Astrocyte (in vitro differentiated cells and primary cell): ENCODE measurements at regions not wholly inside any gene's neighbourhood (a gene's known extent, or its start where the extent isn't known, plus 50 kb on each side); places are given as distances from the start of the nearest gene placed in this dataset.

ENCODE experiments used
- EZH2 ChIP-seq: IDR thresholded peaks from 2 replicates; pipeline ENCODE4 v1.6.1; 2012; ENCODE audit warnings: mild to moderate bottlenecking, low read length, inconsistent platforms; ENCODE audit not compliant: insufficient read depth
- TF ChIP-seq, protein P1 (sequence below): IDR thresholded peaks from 2 replicates; pipeline ENCODE4 v1.5.1; 2011; ENCODE audit warnings: low read depth, mild to moderate bottlenecking, inconsistent platforms, low read length, moderate library complexity; ENCODE audit not compliant: insufficient read depth

DNA sequence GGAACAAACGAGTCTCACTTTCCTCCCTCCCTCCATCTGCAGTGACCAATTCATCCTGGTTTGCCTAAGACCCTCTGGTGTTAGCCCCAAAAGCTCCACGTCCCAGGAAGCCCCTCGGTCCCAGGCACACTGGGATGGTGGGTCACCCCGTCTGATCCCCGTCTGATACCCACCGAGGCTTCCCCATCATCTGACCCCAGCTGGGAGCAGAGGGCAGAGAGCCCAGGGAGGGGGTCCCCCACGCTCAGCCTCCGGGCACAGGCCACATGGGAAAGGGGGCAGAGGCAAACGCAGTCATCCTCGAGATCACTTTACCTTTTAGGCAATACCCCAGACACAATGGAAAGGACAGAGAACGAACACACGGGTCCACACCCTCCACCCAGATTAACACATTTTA lies 291.6 kb upstream of the PPP2R2D start:
- no peak for TF ChIP-seq EZH2
- TF ChIP-seq, protein P1, sequence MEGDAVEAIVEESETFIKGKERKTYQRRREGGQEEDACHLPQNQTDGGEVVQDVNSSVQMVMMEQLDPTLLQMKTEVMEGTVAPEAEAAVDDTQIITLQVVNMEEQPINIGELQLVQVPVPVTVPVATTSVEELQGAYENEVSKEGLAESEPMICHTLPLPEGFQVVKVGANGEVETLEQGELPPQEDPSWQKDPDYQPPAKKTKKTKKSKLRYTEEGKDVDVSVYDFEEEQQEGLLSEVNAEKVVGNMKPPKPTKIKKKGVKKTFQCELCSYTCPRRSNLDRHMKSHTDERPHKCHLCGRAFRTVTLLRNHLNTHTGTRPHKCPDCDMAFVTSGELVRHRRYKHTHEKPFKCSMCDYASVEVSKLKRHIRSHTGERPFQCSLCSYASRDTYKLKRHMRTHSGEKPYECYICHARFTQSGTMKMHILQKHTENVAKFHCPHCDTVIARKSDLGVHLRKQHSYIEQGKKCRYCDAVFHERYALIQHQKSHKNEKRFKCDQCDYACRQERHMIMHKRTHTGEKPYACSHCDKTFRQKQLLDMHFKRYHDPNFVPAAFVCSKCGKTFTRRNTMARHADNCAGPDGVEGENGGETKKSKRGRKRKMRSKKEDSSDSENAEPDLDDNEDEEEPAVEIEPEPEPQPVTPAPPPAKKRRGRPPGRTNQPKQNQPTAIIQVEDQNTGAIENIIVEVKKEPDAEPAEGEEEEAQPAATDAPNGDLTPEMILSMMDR = no peak
